HepG2 (cell line): ENCODE measurements at regions not wholly inside any gene's neighbourhood (a gene's known extent, or its start where the extent isn't known, plus 50 kb on each side); places are given as distances from the start of the nearest gene placed in this dataset.

Source experiments
- PHB2 ChIP-seq: fragments of 450-650 bp; IDR thresholded peaks from 2 replicates; pipeline ENCODE4 v1.6.1; 2018; ENCODE audit not compliant: partially characterized antibody
- POLR2A ChIP-seq, 2 experiments: IDR thresholded peaks; 2 replicates each; pipeline ENCODE4 v1.6.1; 2011; ENCODE audit warnings: low read depth in 2 of 2, low read length in 2 of 2, mild to moderate bottlenecking in 1 of 2, moderate library complexity in 1 of 2; ENCODE audit not compliant: insufficient read depth in 1 of 2
- SMAD3 ChIP-seq: sonication (generic); formaldehyde crosslinking; IDR thresholded peaks from 2 replicates; pipeline ENCODE4 v1.4.0; 2020; ENCODE audit warnings: missing genetic modification reagents
- SMC3 ChIP-seq: IDR thresholded peaks from 2 replicates; pipeline ENCODE4 v1.6.1; 2011; ENCODE audit warnings: low read length, improper control_type of control experiment
- TF ChIP-seq, protein P1 (sequence below): sonication (generic); formaldehyde crosslinking; IDR thresholded peaks from 2 replicates; pipeline ENCODE4 v1.5.0; 2020; ENCODE audit warnings: mild to moderate bottlenecking, missing genetic modification reagents, moderate library complexity

DNA sequence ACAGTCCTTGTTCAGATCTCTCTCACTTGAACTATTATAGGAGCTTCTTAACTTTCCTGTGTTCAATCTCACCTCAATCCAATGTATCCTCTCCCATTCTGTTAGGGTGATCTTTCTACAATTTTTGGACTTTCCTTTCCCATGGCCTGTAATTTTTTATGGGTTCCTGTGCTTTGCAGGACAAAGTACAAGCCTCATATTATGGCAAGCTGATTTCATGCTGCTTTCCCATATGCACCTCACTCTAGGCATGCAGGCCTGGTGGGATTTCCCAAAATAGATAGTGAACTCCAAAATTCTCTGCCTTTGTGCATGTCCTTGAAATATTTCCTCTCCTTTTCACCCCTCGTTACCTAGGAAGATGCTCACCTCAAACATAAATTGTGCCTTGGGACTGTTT lies 499.4 kb downstream of the NAV3 start:
- TF ChIP-seq SMC3 = no peak
- no peak for TF ChIP-seq POLR2A (IDR thresholded peaks at IDR 0.05; ENCODE audit: insufficient read depth in 1 of 2, low read depth in 2 of 2, low read length in 2 of 2)
- TF ChIP-seq SMAD3 (CRISPR knock-in tag) = no peak
- TF ChIP-seq, protein P1, sequence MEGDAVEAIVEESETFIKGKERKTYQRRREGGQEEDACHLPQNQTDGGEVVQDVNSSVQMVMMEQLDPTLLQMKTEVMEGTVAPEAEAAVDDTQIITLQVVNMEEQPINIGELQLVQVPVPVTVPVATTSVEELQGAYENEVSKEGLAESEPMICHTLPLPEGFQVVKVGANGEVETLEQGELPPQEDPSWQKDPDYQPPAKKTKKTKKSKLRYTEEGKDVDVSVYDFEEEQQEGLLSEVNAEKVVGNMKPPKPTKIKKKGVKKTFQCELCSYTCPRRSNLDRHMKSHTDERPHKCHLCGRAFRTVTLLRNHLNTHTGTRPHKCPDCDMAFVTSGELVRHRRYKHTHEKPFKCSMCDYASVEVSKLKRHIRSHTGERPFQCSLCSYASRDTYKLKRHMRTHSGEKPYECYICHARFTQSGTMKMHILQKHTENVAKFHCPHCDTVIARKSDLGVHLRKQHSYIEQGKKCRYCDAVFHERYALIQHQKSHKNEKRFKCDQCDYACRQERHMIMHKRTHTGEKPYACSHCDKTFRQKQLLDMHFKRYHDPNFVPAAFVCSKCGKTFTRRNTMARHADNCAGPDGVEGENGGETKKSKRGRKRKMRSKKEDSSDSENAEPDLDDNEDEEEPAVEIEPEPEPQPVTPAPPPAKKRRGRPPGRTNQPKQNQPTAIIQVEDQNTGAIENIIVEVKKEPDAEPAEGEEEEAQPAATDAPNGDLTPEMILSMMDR (CRISPR knock-in tag) = no peak
- no peak for TF ChIP-seq PHB2
